Central memory CD8-positive, alpha-beta T cell (primary cell): ENCODE measurements at regions not wholly inside any gene's neighbourhood (a gene's known extent, or its start where the extent isn't known, plus 50 kb on each side); places are given as distances from the start of the nearest gene placed in this dataset.

Experiments used
- ATAC-seq: fragments of 150-1000 bp; cut with Tn5 transposase; replicated peaks from 2 replicates; pipeline ENCODE4 v1.10.0; 2022; ENCODE audit warnings: mild to moderate bottlenecking, moderate FRiP score, moderate number of reproducible peaks; ENCODE audit not compliant: poor library complexity, severe bottlenecking; ENCODE audit errors: extremely low read depth
- DNase-seq, 2 donors: peaks; one replicate each; pipeline ENCODE4 v3.0.0; 2021; ENCODE audit warnings: low spot score in 2 of 2
- H3K27ac Mint-ChIP-seq: one replicate; pipeline ENCODE4 v1.8.0; 2022; ENCODE audit warnings: low read depth, mild to moderate bottlenecking, moderate library complexity, mixed read lengths
- H3K27me3 Mint-ChIP-seq: one replicate; pipeline ENCODE4 v1.8.0; 2022; ENCODE audit warnings: mixed read lengths
- H3K36me3 Mint-ChIP-seq: one replicate; pipeline ENCODE4 v1.8.0; 2022; ENCODE audit warnings: mild to moderate bottlenecking, moderate library complexity, mixed read lengths; ENCODE audit not compliant: insufficient read depth
- H3K4me1 Mint-ChIP-seq: one replicate; pipeline ENCODE4 v1.8.0; 2022; ENCODE audit warnings: mixed read lengths
- H3K4me3 Mint-ChIP-seq: one replicate; pipeline ENCODE4 v1.8.0; 2022; ENCODE audit warnings: mild to moderate bottlenecking, moderate library complexity, mixed read lengths
- H3K9me3 Mint-ChIP-seq: one replicate; pipeline ENCODE4 v1.8.0; 2022; ENCODE audit warnings: mixed read lengths

DNA sequence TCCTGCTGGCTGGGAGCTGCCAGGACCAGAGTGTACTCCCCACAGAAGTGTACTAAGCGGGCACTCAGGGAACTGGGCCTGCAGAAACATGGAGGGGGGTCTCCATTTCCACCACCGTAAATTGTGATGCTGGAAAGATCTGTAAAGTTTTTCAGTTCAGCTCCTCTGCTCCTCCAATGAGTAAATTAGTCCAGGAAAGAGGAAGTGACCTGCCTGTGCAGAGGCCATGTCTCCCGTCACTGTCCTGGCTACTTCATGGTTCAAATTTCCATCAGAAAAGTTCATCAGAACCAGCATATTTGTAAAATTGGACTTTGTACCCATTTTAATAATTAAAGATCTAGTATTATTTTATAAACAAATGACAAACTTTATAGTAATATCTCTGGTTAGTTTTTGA lies 226.7 kb upstream of the THBS1 start:
- DNase-seq (no peak), ATAC-seq (no peak)
- Mint-ChIP-seq H3K9me3 (no peaks in the 10 kb centered on the region), H3K4me1 (no peaks in the 10 kb centered on the region), H3K4me3 (no peak overlapping the region), H3K36me3 (no peaks in the 10 kb centered on the region), H3K27me3 (peaks cover 24% of the 10 kb centered on the region), H3K27ac (no peak overlapping the region)

DNA sequence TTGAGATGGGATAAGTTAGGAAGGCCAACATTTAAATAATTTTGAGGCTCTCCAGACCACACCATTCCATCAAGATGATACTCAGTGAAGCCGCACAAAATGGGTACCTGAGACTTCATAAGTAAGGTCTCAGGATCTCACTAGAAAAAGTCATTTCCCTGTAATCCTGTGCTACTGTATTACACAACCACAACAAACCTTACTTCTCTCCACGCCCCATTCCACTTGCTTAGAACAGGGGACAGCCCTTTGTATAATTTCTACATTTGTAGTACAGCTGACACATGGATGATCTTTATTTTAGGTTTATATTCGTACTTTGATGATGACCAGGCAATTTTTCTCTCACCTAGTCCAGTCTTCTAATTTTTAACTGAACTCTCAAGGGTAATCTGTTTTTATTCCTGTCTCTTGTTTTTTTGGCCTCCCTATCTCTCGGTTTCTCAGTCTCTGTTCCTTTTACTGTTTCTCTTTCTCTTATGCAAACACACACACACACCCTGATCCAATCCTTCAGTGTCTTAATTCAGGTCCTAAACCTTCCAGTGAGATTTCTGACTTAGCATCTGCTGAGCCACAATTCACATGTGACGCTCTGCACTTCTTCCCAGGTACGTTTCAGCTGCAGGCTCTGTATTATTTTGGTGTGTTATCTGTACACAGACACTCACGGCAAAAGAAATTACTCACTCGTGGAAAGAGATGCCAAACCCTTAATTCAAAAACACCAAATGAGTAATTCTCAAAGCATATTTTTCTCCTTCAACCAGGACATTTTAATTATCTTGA lies 223.2 kb upstream of the THBS1 start:
- Mint-ChIP-seq H3K27me3 (peaks cover 44% of the 10 kb centered on the region), H3K4me3 (no peak overlapping the region), H3K4me1 (no peaks in the 10 kb centered on the region), H3K36me3 (no peaks in the 10 kb centered on the region), H3K27ac (no peak overlapping the region), H3K9me3 (no peaks in the 10 kb centered on the region)
- DNase-seq (no peak), ATAC-seq (no peak)

DNA sequence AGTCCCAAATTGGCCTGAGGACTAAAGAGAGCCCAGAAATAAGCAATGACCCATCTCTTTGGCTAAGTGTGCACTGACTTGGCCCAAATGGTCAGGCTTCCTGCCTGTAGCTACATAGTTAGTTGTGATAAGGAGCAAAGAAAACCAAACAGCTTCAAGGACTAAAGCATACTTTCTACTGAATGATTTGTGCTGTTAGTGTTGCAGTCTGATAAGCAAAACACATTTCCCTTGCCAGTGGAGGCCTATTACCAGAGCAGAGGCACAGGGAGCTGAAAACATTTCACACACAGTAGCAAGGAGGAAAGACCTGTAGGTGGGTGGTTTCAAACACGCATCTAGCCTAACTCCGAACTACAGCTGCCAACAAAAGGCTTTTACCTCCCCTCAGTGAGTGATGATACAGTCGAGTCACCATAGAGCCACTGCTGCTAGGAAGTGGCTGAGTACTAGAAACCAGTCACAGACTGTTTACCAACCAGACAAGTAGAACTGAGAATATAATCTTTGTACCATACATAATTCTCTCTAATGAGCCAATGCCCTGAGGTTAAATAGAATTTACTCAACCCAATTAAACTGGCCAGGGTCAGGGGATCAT lies 222.3 kb upstream of the THBS1 start:
- Mint-ChIP-seq H3K9me3 (no peaks in the 10 kb centered on the region), H3K4me3 (no peak overlapping the region), H3K27ac (no peak overlapping the region), H3K36me3 (no peaks in the 10 kb centered on the region), H3K4me1 (no peaks in the 10 kb centered on the region), H3K27me3 (peaks cover 52% of the 10 kb centered on the region)
- DNase-seq (no peak), ATAC-seq (no peak)

DNA sequence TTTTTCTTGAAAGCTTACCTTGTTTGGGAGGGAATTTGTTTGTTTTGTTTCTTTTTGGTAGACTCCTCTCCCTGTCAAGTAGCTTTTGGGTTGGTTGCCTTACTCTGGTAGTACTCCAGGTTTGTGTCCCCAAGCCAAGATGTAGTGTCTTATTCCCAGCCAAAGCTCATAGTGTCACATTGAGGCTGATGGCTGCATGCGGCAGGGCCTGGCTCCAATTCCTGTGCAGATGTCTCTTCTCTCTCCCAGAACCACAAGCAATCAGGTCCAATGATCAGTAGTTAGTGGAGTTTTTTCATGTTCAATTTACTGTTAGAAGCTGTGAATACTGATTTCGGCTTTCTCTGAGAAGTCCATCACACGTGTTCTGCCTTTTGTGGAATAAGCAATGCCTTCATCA lies 221.1 kb upstream of the THBS1 start:
- Mint-ChIP-seq H3K4me3 (no peak overlapping the region), H3K27me3 (peaks cover 64% of the 10 kb centered on the region), H3K9me3 (no peaks in the 10 kb centered on the region), H3K4me1 (no peaks in the 10 kb centered on the region), H3K36me3 (no peaks in the 10 kb centered on the region), H3K27ac (no peak overlapping the region)
- DNase-seq (no peak), ATAC-seq (no peak)

DNA sequence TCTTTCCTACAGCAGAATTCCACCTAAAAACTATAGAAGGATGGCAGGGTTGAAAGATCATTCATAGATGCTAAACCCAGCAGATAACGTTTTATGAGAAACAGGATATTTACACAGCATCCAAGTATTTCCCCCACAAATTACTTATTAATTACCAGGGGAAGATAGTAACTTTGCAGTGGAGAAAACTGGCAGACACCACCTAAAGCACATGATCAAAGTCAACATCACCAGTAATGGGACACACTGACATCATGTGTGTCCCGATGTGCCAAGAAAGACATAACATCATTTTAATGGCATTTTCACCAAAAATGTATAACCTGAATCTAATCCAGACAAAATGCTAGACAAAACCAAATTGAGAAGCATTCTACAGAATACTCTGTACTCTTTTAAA lies 220.4 kb upstream of the THBS1 start:
- no peak overlapping the region for H3K4me3 Mint-ChIP-seq
- H3K9me3 Mint-ChIP-seq = no peaks in the 10 kb centered on the region
- no peak for DNase-seq
- H3K4me1 Mint-ChIP-seq = no peaks in the 10 kb centered on the region
- no peak overlapping the region for H3K27ac Mint-ChIP-seq
- H3K36me3 Mint-ChIP-seq = no peaks in the 10 kb centered on the region
- ATAC-seq = no peak
- H3K27me3 Mint-ChIP-seq = peaks cover 66% of the 10 kb centered on the region

DNA sequence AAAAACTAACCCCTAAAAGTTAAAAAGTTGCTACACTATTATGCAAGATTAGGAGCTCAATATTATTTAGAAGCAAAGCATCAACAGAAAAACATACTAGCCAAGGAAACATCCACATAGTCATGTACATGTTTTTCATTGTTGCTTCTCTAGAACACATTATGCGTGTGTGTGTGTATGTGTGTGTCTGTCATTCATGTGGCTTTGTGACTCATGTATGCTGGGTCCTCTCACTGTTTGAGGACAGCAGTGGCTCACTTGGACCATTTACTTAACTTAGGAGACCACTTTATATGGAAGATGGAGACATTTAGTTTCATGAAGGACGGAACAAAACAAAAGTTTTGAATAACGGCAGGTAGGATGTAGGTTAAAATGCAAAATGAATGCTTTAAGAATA lies 219.4 kb upstream of the THBS1 start:
- H3K27me3 Mint-ChIP-seq = peaks cover 75% of the 10 kb centered on the region
- DNase-seq (no peak), ATAC-seq (no peak)
- H3K27ac Mint-ChIP-seq = no peak overlapping the region
- no peaks in the 10 kb centered on the region for H3K4me1 Mint-ChIP-seq
- no peaks in the 10 kb centered on the region for H3K36me3 Mint-ChIP-seq
- H3K9me3 Mint-ChIP-seq = no peaks in the 10 kb centered on the region
- no peak overlapping the region for H3K4me3 Mint-ChIP-seq

DNA sequence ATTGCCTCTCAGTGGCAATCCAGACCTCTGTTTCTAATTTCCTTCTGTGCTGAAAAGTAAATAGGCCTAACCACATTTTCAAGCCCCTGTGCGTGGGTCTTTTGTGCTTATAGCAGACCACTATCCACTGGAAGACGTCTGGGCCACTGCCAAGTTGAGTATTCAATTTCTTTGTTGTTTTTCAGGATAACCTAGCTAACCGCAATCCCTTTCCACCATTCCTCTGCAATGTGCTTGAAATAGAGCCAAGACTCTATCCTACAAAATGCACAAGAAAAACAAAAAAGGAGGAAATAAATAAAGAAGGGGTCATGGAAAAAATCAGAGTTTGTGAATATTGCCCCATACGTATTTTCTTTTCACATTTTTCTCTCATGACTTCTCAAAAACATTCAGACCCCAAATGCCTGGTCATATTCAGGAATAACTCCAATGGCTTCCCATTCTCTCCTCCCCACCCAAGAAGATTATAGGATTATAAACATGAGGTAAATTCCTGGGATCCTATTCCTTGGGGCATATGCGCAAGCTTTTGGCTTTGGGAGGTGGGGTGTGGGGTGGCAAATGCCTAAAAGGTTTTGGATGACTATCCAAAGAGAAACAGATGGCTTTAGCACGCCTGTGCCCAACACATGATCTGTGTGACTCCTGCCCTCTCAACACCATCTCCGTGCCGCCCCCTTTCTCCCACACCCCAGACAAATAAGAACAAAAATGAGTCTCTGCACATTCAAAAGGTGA lies 217.9 kb upstream of the THBS1 start:
- DNase-seq = no peak
- Mint-ChIP-seq H3K4me3 (no peak overlapping the region), H3K36me3 (no peaks in the 10 kb centered on the region), H3K9me3 (no peaks in the 10 kb centered on the region), H3K27me3 (peaks cover 75% of the 10 kb centered on the region), H3K4me1 (no peaks in the 10 kb centered on the region), H3K27ac (no peak overlapping the region)
- ATAC-seq = no peak

DNA sequence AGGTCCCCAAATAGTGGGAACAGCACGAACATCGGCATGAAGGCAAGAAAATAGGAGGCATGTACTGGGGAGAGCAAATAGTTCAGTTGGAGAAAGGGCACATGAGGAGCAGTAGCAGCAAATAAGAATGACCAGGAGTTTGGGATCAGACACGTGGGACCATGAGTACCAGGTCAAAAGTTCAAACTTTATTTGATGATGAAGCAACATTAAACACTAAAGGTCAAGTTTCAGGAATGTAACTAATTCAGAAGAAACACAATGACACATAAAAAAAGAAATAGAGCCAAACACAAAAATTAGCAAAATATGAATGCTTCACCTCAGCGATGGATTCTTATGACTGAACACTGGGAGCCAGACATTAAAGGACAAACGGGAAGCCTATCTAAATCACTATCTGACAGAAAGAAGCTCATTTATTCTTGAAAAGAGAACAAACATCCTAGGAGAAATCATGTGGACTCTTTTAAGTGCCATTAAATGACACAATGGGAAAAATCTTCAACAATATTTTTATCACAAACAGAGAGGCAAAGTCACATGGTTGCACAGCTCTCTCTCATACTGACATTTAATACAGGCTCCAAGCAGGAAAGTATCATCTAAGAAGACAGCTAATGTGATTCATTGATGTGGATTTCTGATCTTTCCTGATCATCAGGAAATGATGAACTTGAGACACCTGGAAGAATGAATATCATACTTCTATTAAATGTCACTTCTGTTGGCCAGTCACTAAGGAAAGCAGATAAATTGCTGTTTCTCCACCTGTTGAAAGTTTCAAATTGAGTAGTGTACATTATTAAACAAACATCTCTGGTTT lies 216.9 kb upstream of the THBS1 start:
- ATAC-seq = no peak
- no peak overlapping the region for H3K27ac Mint-ChIP-seq
- peaks cover 5% of the 10 kb centered on the region for H3K9me3 Mint-ChIP-seq
- DNase-seq = no peak
- no peak overlapping the region for H3K4me3 Mint-ChIP-seq
- peaks cover 71% of the 10 kb centered on the region for H3K27me3 Mint-ChIP-seq
- no peaks in the 10 kb centered on the region for H3K36me3 Mint-ChIP-seq
- H3K4me1 Mint-ChIP-seq = no peaks in the 10 kb centered on the region

DNA sequence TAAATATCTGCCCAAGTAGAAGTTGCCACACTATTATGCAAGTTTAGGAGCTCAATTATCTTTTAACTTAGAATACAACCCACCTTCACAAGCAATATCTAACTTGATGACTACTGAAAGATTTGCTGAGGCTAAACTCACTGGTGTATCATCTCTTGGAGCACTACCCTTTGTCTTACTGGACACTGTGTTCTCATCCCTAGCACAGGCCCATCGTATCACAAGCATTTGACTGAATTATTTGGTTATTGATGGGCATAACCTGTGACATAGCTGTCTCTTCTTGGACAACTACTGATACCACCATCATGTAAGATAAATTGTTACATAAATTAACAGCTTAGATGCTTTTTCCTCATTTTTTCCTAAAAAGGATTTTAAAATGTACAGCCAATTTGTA lies 216.2 kb upstream of the THBS1 start:
- H3K9me3 Mint-ChIP-seq = peaks cover 6% of the 10 kb centered on the region
- H3K27ac Mint-ChIP-seq = no peak overlapping the region
- no peaks in the 10 kb centered on the region for H3K36me3 Mint-ChIP-seq
- no peak for ATAC-seq
- DNase-seq = no peak
- no peak overlapping the region for H3K4me3 Mint-ChIP-seq
- H3K27me3 Mint-ChIP-seq = peaks cover 67% of the 10 kb centered on the region
- no peaks in the 10 kb centered on the region for H3K4me1 Mint-ChIP-seq

DNA sequence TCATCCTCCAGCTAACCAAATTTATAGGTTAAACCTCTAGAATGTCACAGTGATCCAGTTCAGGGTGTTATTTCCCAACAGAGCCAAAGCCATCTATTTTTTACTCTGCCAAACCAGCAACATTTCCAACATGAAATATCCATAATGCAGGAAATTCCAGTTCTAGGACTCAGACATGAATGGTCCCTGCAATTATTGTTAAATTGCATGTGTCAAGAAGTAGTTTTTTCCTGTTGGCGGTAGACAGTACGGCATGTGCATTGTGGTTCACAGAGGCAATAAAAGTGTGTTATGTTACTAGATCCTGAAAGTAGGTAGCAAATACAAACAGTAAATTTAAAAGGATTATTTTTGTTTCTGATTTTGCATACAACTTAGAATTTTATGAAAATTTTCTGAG lies 215.7 kb upstream of the THBS1 start:
- H3K36me3 Mint-ChIP-seq = no peaks in the 10 kb centered on the region
- no peak overlapping the region for H3K4me3 Mint-ChIP-seq

DNA sequence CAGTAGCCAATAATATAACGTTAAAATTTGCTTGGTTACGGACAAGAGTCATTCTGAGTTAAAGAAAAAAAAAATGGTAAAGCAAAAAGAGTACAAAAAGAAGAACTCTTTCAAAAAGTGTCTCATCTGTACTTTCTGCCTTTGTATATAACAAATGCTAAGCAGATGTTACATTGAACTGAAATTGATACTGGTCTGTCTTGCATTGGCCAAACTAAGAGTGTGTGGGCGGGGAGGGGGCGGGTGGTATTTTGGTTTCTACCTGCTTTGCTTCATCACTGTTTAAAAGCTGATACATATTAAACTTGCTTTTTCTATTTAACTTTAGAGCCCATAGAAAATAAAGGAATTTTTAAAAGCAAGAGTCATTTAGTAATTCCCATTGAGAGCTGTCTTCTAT lies 215.0 kb upstream of the THBS1 start:
- peaks cover 56% of the 10 kb centered on the region for H3K27me3 Mint-ChIP-seq
- no peak overlapping the region for H3K4me3 Mint-ChIP-seq
- H3K36me3 Mint-ChIP-seq = no peaks in the 10 kb centered on the region
- ATAC-seq (no peak), DNase-seq (no peak)
- H3K9me3 Mint-ChIP-seq = peaks cover 6% of the 10 kb centered on the region
- H3K4me1 Mint-ChIP-seq = no peaks in the 10 kb centered on the region
- H3K27ac Mint-ChIP-seq = no peak overlapping the region

More for the DNA sequence above, 215.7 kb upstream of the THBS1 start:
- no peak overlapping the region for H3K27ac Mint-ChIP-seq
- no peaks in the 10 kb centered on the region for H3K4me1 Mint-ChIP-seq
- peaks cover 6% of the 10 kb centered on the region for H3K9me3 Mint-ChIP-seq
- ATAC-seq (no peak), DNase-seq (no peak)
- peaks cover 63% of the 10 kb centered on the region for H3K27me3 Mint-ChIP-seq

DNA sequence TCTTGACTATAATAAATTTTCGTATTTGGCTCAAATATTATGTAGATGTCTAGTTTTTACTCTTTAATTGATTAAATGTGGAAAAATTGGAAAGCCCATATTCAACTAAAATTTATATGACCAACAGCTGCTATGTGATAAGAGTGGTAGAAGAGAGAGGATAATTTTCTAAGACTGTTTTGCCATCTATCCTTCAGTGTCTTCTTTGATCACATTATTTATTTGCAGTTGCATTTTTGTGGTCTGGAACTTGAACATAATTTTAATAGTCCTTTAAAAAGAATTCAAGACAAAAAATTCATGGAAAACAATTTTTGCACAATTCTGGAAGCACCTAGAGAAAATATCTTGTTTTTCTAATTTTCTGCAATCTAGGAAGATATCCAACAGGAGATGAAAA lies 213.3 kb upstream of the THBS1 start:
- Mint-ChIP-seq H3K27ac (no peak overlapping the region), H3K9me3 (peaks cover 14% of the 10 kb centered on the region), H3K4me1 (no peaks in the 10 kb centered on the region), H3K4me3 (no peak overlapping the region), H3K27me3 (peaks cover 53% of the 10 kb centered on the region), H3K36me3 (no peaks in the 10 kb centered on the region)
- no peak for ATAC-seq
- DNase-seq = no peak
